ENCODE measurements at regions not wholly inside any gene's neighbourhood (a gene's known extent, or its start where the extent isn't known, plus 50 kb on each side); places are given as distances from the start of the nearest gene placed in this dataset.

GRCh38 chr15:62975515-62975914, 67.0 kb upstream of the TPM1 start:
- CTCF ChIA-PET, result interaction anchor here (0.6 to 1.4 kb wide), 2 partner anchors 57 to 114 kb away, joined by 3 read pairs; no protein-coding TSS in a partner anchor
- peak overlapping the region; percentile 36 for H3K27ac Mint-ChIP-seq (ENCODE audit: unreplicated experiment)

GRCh38 chr15:62976301-62976881, 66.2 kb upstream of the TPM1 start:
- TF ChIP-seq CTCF (IDR thresholded peaks at IDR 0.05; ENCODE audit: unreplicated experiment), result no peak
- no peak overlapping the region for H3K27ac Mint-ChIP-seq (ENCODE audit: unreplicated experiment)
- CTCF ChIA-PET, result interaction anchor here (0.6 to 1.4 kb wide), 7 partner anchors 10 to 452 kb away, joined by 3 to 7 read pairs (median 3); no protein-coding TSS in a partner anchor
- H3K36me3 Mint-ChIP-seq (ENCODE audit: insufficient read depth, unreplicated experiment), result no peaks in the 10 kb centered on the region
- intact Hi-C loops (cut with micrococcal nuclease; ENCODE audit: unreplicated experiment), result no loop called here
- BruUV-seq (replicated peaks), result no TSS peak
- no peaks in the 10 kb centered on the region for H3K27me3 Mint-ChIP-seq (ENCODE audit: unreplicated experiment)
- H3K4me1 Mint-ChIP-seq (ENCODE audit: low read depth, unreplicated experiment), result peaks cover 41% of the 10 kb centered on the region
- DNase-seq, result peak; percentile 29
- no peak overlapping the region for H3K4me3 Mint-ChIP-seq (ENCODE audit: low read depth, unreplicated experiment)
- no peaks in the 10 kb centered on the region for H3K9me3 Mint-ChIP-seq (ENCODE audit: low read depth, unreplicated experiment)

More at GRCh38 chr15:62975515-62975914, 67.0 kb upstream of the TPM1 start:
- intact Hi-C loops (cut with micrococcal nuclease; ENCODE audit: unreplicated experiment), result no loop called here
- no peak for TF ChIP-seq CTCF (IDR thresholded peaks at IDR 0.05; ENCODE audit: unreplicated experiment)
- Mint-ChIP-seq H3K4me3 (ENCODE audit: low read depth, unreplicated experiment) (no peak overlapping the region), H3K27me3 (ENCODE audit: unreplicated experiment) (no peaks in the 10 kb centered on the region), H3K4me1 (ENCODE audit: low read depth, unreplicated experiment) (peaks cover 41% of the 10 kb centered on the region), H3K9me3 (ENCODE audit: low read depth, unreplicated experiment) (no peaks in the 10 kb centered on the region), H3K36me3 (ENCODE audit: insufficient read depth, unreplicated experiment) (no peaks in the 10 kb centered on the region)
- BruUV-seq (replicated peaks), result no TSS peak
- DNase-seq, result peak; percentile 58

- Mint-ChIP-seq H3K27me3 (ENCODE audit: unreplicated experiment) (no peaks in the 10 kb centered on the region), H3K27ac (ENCODE audit: unreplicated experiment) (no peak overlapping the region), H3K9me3 (ENCODE audit: low read depth, unreplicated experiment) (no peaks in the 10 kb centered on the region), H3K4me1 (ENCODE audit: low read depth, unreplicated experiment) (peaks cover 32% of the 10 kb centered on the region), H3K4me3 (ENCODE audit: low read depth, unreplicated experiment) (no peak overlapping the region), H3K36me3 (ENCODE audit: insufficient read depth, unreplicated experiment) (no peaks in the 10 kb centered on the region)
- CTCF ChIA-PET, result interaction anchor here (0.8 kb wide), 1 partner anchor 11 kb away, joined by 3 read pairs; no protein-coding TSS in a partner anchor
- intact Hi-C loops (cut with micrococcal nuclease; ENCODE audit: unreplicated experiment), result no loop called here
- no peak for TF ChIP-seq CTCF (IDR thresholded peaks at IDR 0.05; ENCODE audit: unreplicated experiment)
- BruUV-seq (replicated peaks), result no TSS peak
- no peak for DNase-seq
Observed at GRCh38 chr15:62977952-62978811, 64.4 kb upstream of the TPM1 start.

GRCh38 chr15:62979252-62979651, 63.3 kb upstream of the TPM1 start:
- no peaks in the 10 kb centered on the region for H3K27me3 Mint-ChIP-seq (ENCODE audit: unreplicated experiment)
- no TSS peak for BruUV-seq (replicated peaks)
- H3K36me3 Mint-ChIP-seq (ENCODE audit: insufficient read depth, unreplicated experiment), result no peaks in the 10 kb centered on the region
- CTCF ChIA-PET, result no interaction called here
- H3K4me1 Mint-ChIP-seq (ENCODE audit: low read depth, unreplicated experiment), result peaks cover 28% of the 10 kb centered on the region
- H3K4me3 Mint-ChIP-seq (ENCODE audit: low read depth, unreplicated experiment), result no peak overlapping the region
- no peak for TF ChIP-seq CTCF (IDR thresholded peaks at IDR 0.05; ENCODE audit: unreplicated experiment)
- no peak overlapping the region for H3K27ac Mint-ChIP-seq (ENCODE audit: unreplicated experiment)
- intact Hi-C loops (cut with micrococcal nuclease; ENCODE audit: unreplicated experiment), result no loop called here
- no peak for DNase-seq
- H3K9me3 Mint-ChIP-seq (ENCODE audit: low read depth, unreplicated experiment), result no peaks in the 10 kb centered on the region

Measured in Calu3 (cell line).